MM.1S (cell line): ENCODE measurements at regions not wholly inside any gene's neighbourhood (a gene's known extent, or its start where the extent isn't known, plus 50 kb on each side); places are given as distances from the start of the nearest gene placed in this dataset.

Experiments
- DNase-seq: peaks from one replicate; pipeline ENCODE4 v3.0.0-alpha.2; 2015
- H2AFZ ChIP-seq: fragments of 300-600 bp; sonication (generic); 2 replicates; pipeline ENCODE4 v1.6.0; 2016; ENCODE audit warnings: antibody characterized with exemption, low read length
- H3F3A ChIP-seq: fragments of 300-600 bp; sonication (generic); 2 replicates; pipeline ENCODE4 v1.6.1; 2016; ENCODE audit warnings: mild to moderate bottlenecking, antibody characterized with exemption, low read length, moderate library complexity, mixed read lengths; ENCODE audit not compliant: insufficient read depth
- H3K27ac ChIP-seq: fragments of 300-600 bp; sonication (generic); 2 replicates; pipeline ENCODE4 v1.5.1; 2016; ENCODE audit warnings: mild to moderate bottlenecking, low read length
- H3K27me3 ChIP-seq: fragments of 300-600 bp; sonication (generic); replicated peaks from 2 replicates; pipeline ENCODE4 v1.6.0; 2016; ENCODE audit warnings: low read length; ENCODE audit not compliant: insufficient read depth
- H3K36me3 ChIP-seq: fragments of 300-600 bp; sonication (generic); replicated peaks from 2 replicates; pipeline ENCODE4 v1.6.1; 2016; ENCODE audit warnings: mild to moderate bottlenecking, low read length, mixed read lengths; ENCODE audit not compliant: insufficient read depth
- H3K4me1 ChIP-seq: fragments of 300-600 bp; sonication (generic); 2 replicates; pipeline ENCODE4 v1.6.1; 2016; ENCODE audit warnings: low read length, mixed read lengths
- H3K4me2 ChIP-seq: fragments of 300-600 bp; sonication (generic); 2 replicates; pipeline ENCODE4 v1.6.0; 2016; ENCODE audit warnings: low read depth, low read length
- H3K4me3 ChIP-seq: fragments of 300-600 bp; sonication (generic); 2 replicates; pipeline ENCODE4 v1.5.1; 2016; ENCODE audit warnings: low read length, mixed read lengths
- H3K79me2 ChIP-seq: fragments of 300-600 bp; sonication (generic); 2 replicates; pipeline ENCODE4 v1.6.1; 2016; ENCODE audit warnings: mixed run types, low read length, mixed read lengths
- H3K9ac ChIP-seq: fragments of 300-600 bp; sonication (generic); 2 replicates; pipeline ENCODE4 v1.6.1; 2016; ENCODE audit warnings: low read length, mixed read lengths
- H3K9me2 ChIP-seq: fragments of 300-600 bp; sonication (generic); replicated peaks from 2 replicates; pipeline ENCODE4 v1.6.1; 2016; ENCODE audit warnings: mild to moderate bottlenecking, low read length, mixed read lengths; ENCODE audit not compliant: insufficient read depth
- H3K9me3 ChIP-seq: fragments of 300-600 bp; sonication (generic); replicated peaks from 2 replicates; pipeline ENCODE4 v1.6.1; 2016; ENCODE audit warnings: mild to moderate bottlenecking, low read length, mixed read lengths; ENCODE audit not compliant: insufficient read depth
- H4K20me1 ChIP-seq: fragments of 300-600 bp; sonication (generic); 2 replicates; pipeline ENCODE4 v1.6.1; 2016; ENCODE audit warnings: mild to moderate bottlenecking, low read length, moderate library complexity, mixed read lengths; ENCODE audit not compliant: insufficient read depth
- EZH2 ChIP-seq: fragments of 300-600 bp; sonication (generic); optimal IDR thresholded peaks from 2 replicates; pipeline ENCODE3; 2017; ENCODE audit warnings: low read depth, mild to moderate bottlenecking, antibody characterized with exemption, low read length, mixed read lengths
- EZH2phosphoT487 ChIP-seq: fragments of 300-600 bp; sonication (generic); IDR thresholded peaks from 2 replicates; pipeline ENCODE4 v1.6.1; 2018; ENCODE audit warnings: antibody characterized with exemption, low read length
- TF ChIP-seq, protein P1 (sequence below): fragments of 300-600 bp; sonication (generic); IDR thresholded peaks from 2 replicates; pipeline ENCODE4 v1.5.1; 2016; ENCODE audit warnings: antibody characterized with exemption, low read length, mixed read lengths

DNA sequence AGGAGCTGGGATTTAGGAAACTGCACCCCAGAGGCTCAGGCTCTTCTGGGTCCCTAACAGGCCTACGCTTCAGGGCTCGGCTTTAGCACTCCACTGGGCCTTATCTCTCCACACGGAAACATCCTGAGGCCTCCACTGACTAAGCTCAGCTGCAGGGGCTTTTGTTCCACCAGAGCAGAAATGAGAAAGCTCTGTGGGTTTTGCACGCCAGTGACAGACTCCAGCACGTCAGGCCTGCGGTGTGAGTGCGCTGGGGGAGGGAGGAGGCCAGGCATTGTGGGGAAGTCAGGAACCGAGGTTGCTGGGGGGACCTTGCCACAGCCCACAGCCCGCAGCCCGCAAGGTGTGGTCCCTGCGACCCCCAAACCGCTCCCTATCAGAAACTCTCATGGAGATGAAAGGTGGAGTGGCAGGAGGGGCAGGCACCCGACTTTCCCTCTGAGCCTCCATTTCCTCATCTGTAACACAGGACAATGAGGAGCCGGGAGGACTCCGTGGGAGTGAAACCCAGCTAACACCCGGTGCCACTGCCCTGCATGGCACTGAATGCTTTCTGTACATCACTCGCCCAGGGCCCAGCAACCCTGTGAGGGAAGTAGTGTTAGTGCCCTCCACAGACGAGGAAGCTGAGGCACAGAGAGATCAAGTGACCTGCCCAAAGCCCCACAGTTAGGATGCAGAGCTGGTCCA, 106.5 kb downstream of the TPRA1 start:
- H3K4me3 ChIP-seq = no peak overlapping the region
- no peaks in the 10 kb centered on the region for H3K4me1 ChIP-seq
- no peak overlapping the region for H3K9ac ChIP-seq
- no peaks in the 10 kb centered on the region for H4K20me1 ChIP-seq
- no peaks in the 10 kb centered on the region for H3K79me2 ChIP-seq
- no peaks in the 10 kb centered on the region for H3K9me3 ChIP-seq
- DNase-seq = peak; percentile 6
- H2AFZ ChIP-seq = no peak overlapping the region
- H3K36me3 ChIP-seq = no peaks in the 10 kb centered on the region
- no peaks in the 10 kb centered on the region for H3K9me2 ChIP-seq
- H3K27ac ChIP-seq = no peak overlapping the region
- no peak overlapping the region for H3K4me2 ChIP-seq
- TF ChIP-seq EZH2 (no peak), EZH2phosphoT487 (no peak)
- TF ChIP-seq, protein P1, sequence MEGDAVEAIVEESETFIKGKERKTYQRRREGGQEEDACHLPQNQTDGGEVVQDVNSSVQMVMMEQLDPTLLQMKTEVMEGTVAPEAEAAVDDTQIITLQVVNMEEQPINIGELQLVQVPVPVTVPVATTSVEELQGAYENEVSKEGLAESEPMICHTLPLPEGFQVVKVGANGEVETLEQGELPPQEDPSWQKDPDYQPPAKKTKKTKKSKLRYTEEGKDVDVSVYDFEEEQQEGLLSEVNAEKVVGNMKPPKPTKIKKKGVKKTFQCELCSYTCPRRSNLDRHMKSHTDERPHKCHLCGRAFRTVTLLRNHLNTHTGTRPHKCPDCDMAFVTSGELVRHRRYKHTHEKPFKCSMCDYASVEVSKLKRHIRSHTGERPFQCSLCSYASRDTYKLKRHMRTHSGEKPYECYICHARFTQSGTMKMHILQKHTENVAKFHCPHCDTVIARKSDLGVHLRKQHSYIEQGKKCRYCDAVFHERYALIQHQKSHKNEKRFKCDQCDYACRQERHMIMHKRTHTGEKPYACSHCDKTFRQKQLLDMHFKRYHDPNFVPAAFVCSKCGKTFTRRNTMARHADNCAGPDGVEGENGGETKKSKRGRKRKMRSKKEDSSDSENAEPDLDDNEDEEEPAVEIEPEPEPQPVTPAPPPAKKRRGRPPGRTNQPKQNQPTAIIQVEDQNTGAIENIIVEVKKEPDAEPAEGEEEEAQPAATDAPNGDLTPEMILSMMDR = no peak
- H3F3A ChIP-seq = no peaks in the 10 kb centered on the region
- no peaks in the 10 kb centered on the region; the same call in none of the 2 replicates for H3K27me3 ChIP-seq

DNA sequence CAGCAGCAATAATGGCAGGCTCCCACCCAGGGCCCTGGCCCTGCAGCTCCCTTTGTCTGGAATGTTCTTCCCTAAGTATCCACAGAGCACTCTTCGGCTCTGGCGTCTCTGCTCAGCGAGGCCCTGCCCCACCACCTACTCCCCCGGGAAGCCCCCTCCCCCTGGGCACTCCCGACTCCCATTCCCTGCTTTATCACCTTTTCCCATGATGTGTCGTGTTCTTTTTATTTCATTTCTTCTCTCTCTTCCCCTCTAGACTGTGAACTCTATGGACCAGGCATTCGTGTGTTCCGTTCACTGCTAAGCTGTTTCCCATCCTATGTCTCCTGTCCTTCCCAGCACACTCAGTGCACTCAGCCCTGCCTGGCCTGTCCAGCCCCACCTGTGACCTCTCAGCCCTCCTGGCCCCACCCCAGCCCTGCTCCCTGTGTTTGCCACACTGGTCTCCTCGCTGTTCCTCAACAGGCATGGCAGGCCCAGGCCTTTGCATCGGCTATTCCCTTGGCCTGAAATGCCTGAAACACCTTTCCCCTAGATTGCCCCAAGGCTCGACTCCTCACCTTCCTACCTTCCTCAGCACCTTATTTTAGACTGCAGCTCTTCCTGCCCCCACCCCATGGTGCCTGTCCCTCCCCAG, 107.4 kb downstream of the TPRA1 start:
- DNase-seq = no peak
- no peak overlapping the region for H3K4me3 ChIP-seq
- H3K36me3 ChIP-seq = no peaks in the 10 kb centered on the region
- no peak overlapping the region for H3K9ac ChIP-seq
- no peak overlapping the region for H3K4me2 ChIP-seq
- no peak overlapping the region for H2AFZ ChIP-seq
- H3K4me1 ChIP-seq = no peaks in the 10 kb centered on the region
- no peak overlapping the region for H3K27ac ChIP-seq
- no peaks in the 10 kb centered on the region for H3K9me3 ChIP-seq
- TF ChIP-seq, protein P1 = no peak
- TF ChIP-seq EZH2 = no peak
- TF ChIP-seq EZH2phosphoT487 = no peak
- no peaks in the 10 kb centered on the region for H4K20me1 ChIP-seq
- peaks cover 5% of the 10 kb centered on the region for H3K27me3 ChIP-seq
- no peaks in the 10 kb centered on the region for H3F3A ChIP-seq
- no peaks in the 10 kb centered on the region for H3K79me2 ChIP-seq
- no peaks in the 10 kb centered on the region for H3K9me2 ChIP-seq

DNA sequence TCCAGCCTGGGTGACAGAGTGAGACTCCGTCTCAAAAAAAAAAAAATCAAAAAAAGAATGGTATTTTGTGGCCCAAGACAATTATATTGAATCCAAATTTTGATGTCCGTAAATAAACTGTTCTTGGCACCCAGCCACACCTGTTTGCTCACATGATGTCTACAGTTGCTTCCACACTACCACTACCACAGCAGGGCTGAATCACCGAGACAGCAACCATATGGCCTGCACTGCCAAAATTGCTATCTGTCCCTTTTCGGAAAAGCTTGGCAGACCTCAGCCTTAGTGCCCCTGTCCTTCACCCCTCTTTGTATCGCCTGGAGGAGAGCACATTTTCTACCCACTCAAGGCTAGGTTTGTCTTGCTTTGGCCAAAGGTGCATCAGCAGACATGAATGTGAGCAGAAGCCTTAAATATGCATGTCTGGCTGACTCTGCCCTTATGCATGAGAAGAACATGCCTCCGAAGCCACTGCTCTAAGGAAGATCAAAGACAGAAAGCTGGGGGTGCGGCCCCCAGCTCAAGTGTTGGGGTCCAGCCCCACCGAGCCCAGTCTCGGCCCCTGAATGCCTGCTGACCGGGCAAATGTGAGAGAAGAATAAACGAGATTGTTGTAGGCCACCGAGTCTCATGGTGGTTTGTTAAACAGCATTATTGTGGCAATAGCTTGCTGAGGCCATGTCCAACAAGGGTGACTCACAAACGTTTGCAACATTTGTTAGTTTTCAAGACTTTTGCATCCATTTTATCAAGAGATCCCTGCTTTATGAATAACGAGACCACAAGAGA, 108.1 kb downstream of the TPRA1 start:
- TF ChIP-seq EZH2phosphoT487 (no peak), EZH2 (no peak)
- TF ChIP-seq, protein P1 = no peak
- no peak overlapping the region for H3K4me3 ChIP-seq
- no peaks in the 10 kb centered on the region for H3F3A ChIP-seq
- no peaks in the 10 kb centered on the region for H3K79me2 ChIP-seq
- H2AFZ ChIP-seq = no peak overlapping the region
- H3K4me1 ChIP-seq = no peaks in the 10 kb centered on the region
- no peak overlapping the region for H3K27ac ChIP-seq
- no peaks in the 10 kb centered on the region for H3K9me2 ChIP-seq
- H3K9me3 ChIP-seq = no peaks in the 10 kb centered on the region
- no peak overlapping the region for H3K4me2 ChIP-seq
- H4K20me1 ChIP-seq = no peaks in the 10 kb centered on the region
- DNase-seq = no peak
- H3K36me3 ChIP-seq = no peaks in the 10 kb centered on the region
- peaks cover 7% of the 10 kb centered on the region for H3K27me3 ChIP-seq
- H3K9ac ChIP-seq = no peak overlapping the region
